GM19455 (cell line): ENCODE measurements at regions not wholly inside any gene's neighbourhood (a gene's known extent, or its start where the extent isn't known, plus 50 kb on each side); places are given as distances from the start of the nearest gene placed in this dataset.
"Not testable (repeated sequence)": the region's sequence is repeated elsewhere in the genome, so short reads cannot be mapped to it uniquely, and the experiment has no call there.

Experiments used
- ATAC-seq: cut with Tn5 transposase; IDR thresholded peaks from one replicate; pipeline ENCODE4 v1.9.1; 2021; ENCODE audit not compliant: unreplicated experiment

- no peak for ATAC-seq
Observed at GRCh38 chr11:25602959-25603358, 729.0 kb upstream of the ANO3 start.

DNA sequence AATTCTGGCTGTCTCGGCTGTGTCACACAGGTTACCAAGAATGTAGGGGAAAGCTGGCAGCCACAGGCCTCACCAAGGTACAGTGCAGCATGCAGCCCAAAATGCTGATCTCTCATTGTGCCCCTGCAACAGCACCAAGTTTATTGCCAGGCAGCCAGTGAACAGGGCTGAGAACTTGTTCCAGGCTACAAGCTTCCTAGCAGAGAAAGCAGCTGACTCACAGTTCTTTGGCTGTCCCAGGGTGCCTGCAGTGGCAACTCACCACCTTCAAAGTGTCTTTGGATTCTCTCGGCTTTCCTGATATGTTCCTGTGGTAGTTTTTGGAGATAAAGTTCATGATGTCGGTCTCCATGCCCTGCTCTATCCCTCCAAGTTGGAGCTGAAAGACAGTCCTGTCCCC is 719.1 kb upstream of the ANO3 start:
- no peak for ATAC-seq

GRCh38 chr11:25613451-25613850 is 718.5 kb upstream of the ANO3 start:
- no peak for ATAC-seq

DNA sequence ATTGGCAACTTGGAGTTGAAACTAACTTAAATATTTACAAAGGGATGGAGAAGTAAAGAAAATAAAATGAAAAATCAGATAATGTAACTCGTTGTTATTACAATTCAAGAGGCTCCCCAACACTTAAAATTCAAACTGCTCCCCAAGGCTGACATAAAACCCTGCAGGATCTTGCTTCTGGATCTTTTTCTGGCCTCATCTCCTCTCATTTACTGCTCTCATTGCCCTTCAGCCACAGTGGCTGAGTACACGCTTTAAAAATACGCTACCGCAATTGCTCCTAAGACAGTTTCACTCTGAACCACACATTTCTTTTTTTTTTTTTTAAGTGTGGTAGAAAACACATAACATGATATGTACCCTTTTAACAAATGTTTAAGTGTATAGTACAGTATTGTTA is 718.1 kb upstream of the ANO3 start:
- ATAC-seq = no peak

- no peak for ATAC-seq
Observed at GRCh38 chr11:25615069-25615468, 716.9 kb upstream of the ANO3 start.

DNA sequence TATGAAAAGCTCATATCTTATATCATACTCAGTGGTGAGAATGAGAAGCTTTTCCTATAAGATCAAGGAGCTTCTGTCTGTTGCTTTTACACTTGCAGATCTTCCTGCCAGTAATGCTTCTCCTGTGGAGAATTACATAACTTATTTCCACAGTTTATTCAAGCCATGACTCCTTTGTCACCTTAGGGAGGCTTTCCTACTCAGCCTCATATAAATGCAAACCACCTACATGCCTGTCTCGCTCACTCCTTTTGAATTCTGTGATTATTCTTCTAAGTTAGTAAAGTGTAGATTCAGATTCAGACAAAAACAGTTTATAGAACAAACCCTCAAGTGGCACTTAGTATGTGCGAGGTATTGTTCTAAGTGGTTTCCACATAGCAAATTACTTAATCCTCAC is 716.1 kb upstream of the ANO3 start:
- no peak for ATAC-seq

DNA sequence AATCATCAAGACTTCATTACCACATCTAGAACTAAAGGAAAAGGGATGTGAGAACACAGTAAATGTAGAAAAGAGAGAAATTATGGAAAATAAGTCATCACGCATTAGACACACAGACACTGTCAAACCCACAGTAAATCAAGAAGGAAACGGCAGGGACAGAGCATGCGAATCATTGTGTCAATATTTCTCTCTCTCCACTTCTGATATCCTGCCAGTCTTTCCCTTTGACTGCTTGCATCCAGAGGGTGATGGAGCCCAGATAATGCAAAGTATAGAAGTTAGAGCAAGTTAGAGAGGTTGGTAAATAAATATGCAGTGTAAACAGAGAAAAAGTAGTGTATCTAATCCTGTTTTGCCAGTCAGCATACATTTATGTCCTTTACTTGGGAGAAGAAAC is 706.8 kb upstream of the ANO3 start:
- no peak for ATAC-seq

- ATAC-seq = no peak
Observed at GRCh38 chr11:25628030-25628429, 703.9 kb upstream of the ANO3 start.

DNA sequence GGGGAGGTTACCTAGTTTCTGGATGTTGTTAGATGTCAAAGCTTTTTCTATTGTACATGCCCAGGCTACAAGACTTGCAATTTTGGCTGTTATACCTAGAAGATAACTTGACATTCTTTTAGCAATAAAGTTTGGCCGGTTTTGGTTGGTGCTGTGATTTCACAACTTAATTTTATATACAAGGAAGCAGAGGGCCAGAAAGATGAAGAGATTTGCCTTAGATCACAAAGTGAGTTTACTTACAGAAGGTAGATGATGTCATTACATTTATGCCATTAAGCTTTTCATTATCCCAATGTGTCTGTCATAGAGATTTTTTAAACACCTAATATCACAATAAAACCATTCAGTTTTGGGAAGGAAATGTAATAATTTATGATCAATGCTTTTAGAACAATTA is 698.7 kb upstream of the ANO3 start:
- no peak for ATAC-seq

GRCh38 chr11:25649220-25649619 is 682.7 kb upstream of the ANO3 start:
- ATAC-seq = not testable (repeated sequence)

- no peak for ATAC-seq
Observed at GRCh38 chr11:25650319-25650718, 681.6 kb upstream of the ANO3 start.

GRCh38 chr11:25655636-25656035 is 676.3 kb upstream of the ANO3 start:
- ATAC-seq = no peak

DNA sequence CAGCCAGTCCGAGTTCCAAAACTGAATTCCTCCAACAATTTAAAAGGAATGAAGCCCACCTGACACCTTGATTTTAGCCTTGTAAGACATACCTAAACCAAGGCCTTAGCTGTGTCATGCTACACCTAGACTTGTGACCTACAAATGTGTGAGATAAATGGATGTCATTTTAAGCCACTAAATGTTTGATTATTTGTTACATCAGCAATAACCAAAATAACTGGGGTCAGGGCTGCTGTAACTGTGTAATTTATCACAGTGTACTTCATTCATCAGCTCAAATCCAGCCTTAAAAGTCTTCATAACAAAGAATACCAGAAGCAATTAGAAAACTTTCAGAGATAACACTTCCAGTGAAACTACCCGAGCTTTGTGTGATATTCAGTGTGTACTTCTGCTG is 673.0 kb upstream of the ANO3 start:
- ATAC-seq = no peak

GRCh38 chr11:25659706-25660105 is 672.2 kb upstream of the ANO3 start:
- ATAC-seq = no peak

DNA sequence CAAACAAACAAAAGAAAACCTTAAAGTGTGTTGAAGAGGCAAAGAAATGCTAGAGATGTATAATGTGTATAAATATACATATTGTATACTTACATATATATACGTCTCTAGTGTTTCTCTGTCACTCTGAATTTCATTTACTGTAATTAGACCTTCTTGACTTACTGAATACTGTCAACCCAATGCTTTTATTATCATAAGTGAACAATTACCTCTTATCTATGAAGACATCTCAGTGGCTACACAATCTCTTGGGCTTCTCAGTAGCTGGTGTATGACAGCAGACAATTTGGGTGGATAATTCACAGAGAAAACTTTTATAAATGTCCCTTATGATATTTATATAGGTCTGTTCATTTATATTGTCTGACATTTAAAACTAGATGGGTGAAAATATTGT is 664.1 kb upstream of the ANO3 start:
- ATAC-seq = no peak

- ATAC-seq = no peak
Observed at GRCh38 chr11:25691959-25692358, 640.0 kb upstream of the ANO3 start.

GRCh38 chr11:25702417-25702816 is 629.5 kb upstream of the ANO3 start:
- no peak for ATAC-seq

DNA sequence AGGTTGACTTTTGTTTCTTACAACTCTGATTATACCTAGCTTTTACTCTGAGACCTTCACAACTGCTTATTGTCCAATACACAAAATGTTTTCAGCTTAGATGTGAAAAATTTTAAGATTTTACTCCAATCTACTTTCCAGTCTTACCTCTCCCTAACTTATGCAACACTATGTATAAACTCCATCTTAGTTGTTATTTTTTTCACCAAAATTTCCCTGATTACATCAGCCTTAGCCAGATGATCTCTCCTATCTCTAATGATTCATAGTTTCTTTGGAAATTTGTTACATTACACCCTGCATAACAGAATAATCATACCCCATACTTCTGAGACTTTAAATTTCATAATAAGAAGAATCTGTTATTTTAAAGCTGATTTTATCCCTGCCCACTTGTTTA is 621.0 kb upstream of the ANO3 start:
- ATAC-seq = no peak

- no peak for ATAC-seq
Observed at GRCh38 chr11:25727944-25728343, 604.0 kb upstream of the ANO3 start.

- no peak for ATAC-seq
Observed at GRCh38 chr11:25730230-25730629, 601.7 kb upstream of the ANO3 start.

DNA sequence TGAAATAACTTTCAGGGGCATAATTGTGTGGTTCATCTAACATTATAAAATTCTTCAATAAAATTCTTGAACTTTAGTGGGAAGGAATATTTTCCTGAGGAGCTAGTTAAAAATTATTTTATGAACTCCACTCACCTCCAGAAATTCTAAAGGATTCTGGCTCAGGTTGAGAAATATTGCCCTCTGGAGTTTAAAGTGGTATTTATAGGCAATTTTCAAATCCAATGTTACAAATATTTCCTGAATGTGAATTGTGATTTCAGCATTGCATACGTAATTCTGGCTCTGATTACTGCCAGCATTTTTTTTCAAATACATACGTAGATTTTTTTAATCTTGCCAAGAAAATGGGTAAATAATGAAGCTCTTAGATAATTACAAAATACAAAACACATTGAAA is 598.2 kb upstream of the ANO3 start:
- ATAC-seq = no peak

DNA sequence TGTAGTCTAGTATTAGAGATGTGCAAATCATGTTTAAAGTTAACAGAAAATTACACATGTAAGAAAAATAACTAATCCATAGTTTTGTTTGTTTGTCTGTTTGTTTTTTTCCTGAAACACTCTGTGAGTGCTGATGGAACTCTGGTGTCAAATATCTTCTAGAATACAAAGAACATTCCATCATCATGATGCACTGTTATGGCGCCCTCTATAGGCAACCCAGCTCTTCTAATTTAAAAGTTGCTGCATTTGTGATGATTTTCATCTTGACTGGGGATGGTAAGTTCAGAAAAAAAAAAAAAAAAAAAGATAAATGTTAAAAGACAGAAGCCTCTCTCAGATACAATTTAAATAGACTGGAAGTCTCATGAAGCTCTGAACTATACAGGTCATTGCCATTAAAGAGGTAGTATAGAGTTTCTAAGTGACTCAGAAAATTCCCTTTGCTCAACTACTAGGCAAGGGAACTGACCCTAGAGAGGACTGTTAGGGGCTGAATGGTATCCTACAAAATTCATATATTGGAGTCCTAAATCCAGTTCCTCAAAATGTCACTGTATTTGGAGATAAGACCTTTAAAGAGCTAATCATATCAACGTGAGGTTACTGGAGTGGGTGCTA is 597.2 kb upstream of the ANO3 start:
- no peak for ATAC-seq

DNA sequence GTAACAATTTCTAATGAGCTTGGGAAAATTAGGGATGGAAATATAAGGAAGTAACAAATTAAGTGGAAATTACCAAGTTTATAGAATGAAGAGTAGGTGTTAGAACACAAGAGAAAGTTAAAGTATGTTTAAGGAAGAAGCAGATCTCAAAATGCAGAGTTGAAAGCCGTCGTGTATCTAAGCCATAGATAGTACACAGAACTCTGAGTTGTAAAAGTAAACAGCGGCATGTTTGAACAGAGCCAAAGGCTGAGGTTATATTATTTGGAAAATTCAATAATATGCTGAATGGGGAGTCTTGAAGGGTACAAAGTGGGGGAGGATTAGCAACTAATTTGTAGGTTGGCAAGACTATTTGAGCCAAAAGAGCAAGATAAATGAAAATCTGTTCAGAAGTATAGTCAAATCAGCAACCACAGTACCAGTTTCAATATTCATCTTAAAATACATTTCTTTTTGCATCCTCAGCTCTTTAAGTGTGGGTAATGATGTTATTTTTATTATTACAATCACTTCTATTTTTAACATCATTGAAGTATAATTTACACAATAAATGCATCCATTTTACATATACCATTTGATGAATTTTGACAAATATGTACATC is 594.8 kb upstream of the ANO3 start:
- ATAC-seq = no peak
